ENCODE measurements at regions not wholly inside any gene's neighbourhood (a gene's known extent, or its start where the extent isn't known, plus 50 kb on each side); places are given as distances from the start of the nearest gene placed in this dataset.

GRCh38 chr2:161556440-161556839 is 67.8 kb upstream of the SLC4A10 start:
- H3K36me3 ChIP-seq = no peaks in the 10 kb centered on the region
- DNase-seq (no peak), ATAC-seq (no peak)
- TF ChIP-seq POLR2A (IDR thresholded peaks at IDR 0.05) (no peak), CTCF (IDR thresholded peaks at IDR 0.05 in 4 of 5, conservative IDR thresholded peaks at IDR 0.05 in 1 of 5) (no peak)
- no peak overlapping the region for H3K4me3 ChIP-seq
- no peaks in the 10 kb centered on the region for H3K4me1 ChIP-seq
- no peaks in the 10 kb centered on the region for H3K27me3 ChIP-seq
- in situ Hi-C loops (cut with MboI; ENCODE audit: low sequenced_read_pairs in 4 of 4) (no loop called here), intact Hi-C loops (cut with DNase I; ENCODE audit: low total_unique reads) (no loop called here)
- no peaks in the 10 kb centered on the region for H3K9me3 ChIP-seq
- H3K27ac ChIP-seq = no peak overlapping the region

GRCh38 chr2:161557538-161557937 is 66.7 kb upstream of the SLC4A10 start:
- Histone ChIP-seq H3K4me3 (no peak overlapping the region), H3K36me3 (no peaks in the 10 kb centered on the region), H3K9me3 (no peaks in the 10 kb centered on the region), H3K4me1 (no peaks in the 10 kb centered on the region), H3K27ac (no peak overlapping the region), H3K27me3 (no peaks in the 10 kb centered on the region)
- in situ Hi-C loops (cut with MboI; ENCODE audit: low sequenced_read_pairs in 4 of 4) = no loop called here
- DNase-seq = no peak
- no peak for ATAC-seq
- TF ChIP-seq CTCF (IDR thresholded peaks at IDR 0.05 in 4 of 5, conservative IDR thresholded peaks at IDR 0.05 in 1 of 5) = no peak
- no peak for TF ChIP-seq POLR2A (IDR thresholded peaks at IDR 0.05)
- intact Hi-C loops (cut with DNase I; ENCODE audit: low total_unique reads) = no loop called here

GRCh38 chr2:161564906-161565305 is 59.3 kb upstream of the SLC4A10 start:
- intact Hi-C loops (cut with DNase I; ENCODE audit: low total_unique reads) = no loop called here
- ATAC-seq = no peak

GRCh38 chr2:161569401-161569800 is 54.8 kb upstream of the SLC4A10 start:
- in situ Hi-C loops (cut with MboI; ENCODE audit: low sequenced_read_pairs in 4 of 4) = no loop called here
- H3K27ac ChIP-seq = no peak overlapping the region
- DNase-seq (no peak), ATAC-seq (no peak)
- H3K4me1 ChIP-seq = no peaks in the 10 kb centered on the region
- no peaks in the 10 kb centered on the region for H3K36me3 ChIP-seq
- H3K4me3 ChIP-seq = no peak overlapping the region
- H3K27me3 ChIP-seq = no peaks in the 10 kb centered on the region
- no peak for TF ChIP-seq POLR2A (IDR thresholded peaks at IDR 0.05)
- TF ChIP-seq CTCF (IDR thresholded peaks at IDR 0.05 in 4 of 5, conservative IDR thresholded peaks at IDR 0.05 in 1 of 5) = no peak
- no peaks in the 10 kb centered on the region for H3K9me3 ChIP-seq
- intact Hi-C loops (cut with DNase I; ENCODE audit: low total_unique reads) = no loop called here

More at GRCh38 chr2:161564906-161565305, 59.3 kb upstream of the SLC4A10 start:
- TF ChIP-seq CTCF (IDR thresholded peaks at IDR 0.05 in 4 of 5, conservative IDR thresholded peaks at IDR 0.05 in 1 of 5) (no peak), POLR2A (IDR thresholded peaks at IDR 0.05) (no peak)
- H3K36me3 ChIP-seq = no peaks in the 10 kb centered on the region
- H3K4me1 ChIP-seq = no peaks in the 10 kb centered on the region
- H3K9me3 ChIP-seq = no peaks in the 10 kb centered on the region
- H3K27ac ChIP-seq = no peak overlapping the region
- H3K4me3 ChIP-seq = no peak overlapping the region
- H3K27me3 ChIP-seq = no peaks in the 10 kb centered on the region
- in situ Hi-C loops (cut with MboI; ENCODE audit: low sequenced_read_pairs in 4 of 4) = no loop called here
- DNase-seq = no peak

- TF ChIP-seq CTCF (IDR thresholded peaks at IDR 0.05 in 4 of 5, conservative IDR thresholded peaks at IDR 0.05 in 1 of 5) (no peak), POLR2A (IDR thresholded peaks at IDR 0.05) (no peak)
- Histone ChIP-seq H3K36me3 (no peaks in the 10 kb centered on the region), H3K4me1 (no peaks in the 10 kb centered on the region), H3K27ac (no peak overlapping the region), H3K27me3 (no peaks in the 10 kb centered on the region), H3K4me3 (no peak overlapping the region), H3K9me3 (no peaks in the 10 kb centered on the region)
- in situ Hi-C loops (cut with MboI; ENCODE audit: low sequenced_read_pairs in 4 of 4) = no loop called here
- intact Hi-C loops (cut with DNase I; ENCODE audit: low total_unique reads) = no loop called here
- no peak for DNase-seq
- no peak for ATAC-seq
Measured at GRCh38 chr2:161570424-161571050, 53.7 kb upstream of the SLC4A10 start.

All from gastrocnemius medialis (tissue), 4 donors.